ENCODE measurements at regions not wholly inside any gene's neighbourhood (a gene's known extent, or its start where the extent isn't known, plus 50 kb on each side); places are given as distances from the start of the nearest gene placed in this dataset.

DNA sequence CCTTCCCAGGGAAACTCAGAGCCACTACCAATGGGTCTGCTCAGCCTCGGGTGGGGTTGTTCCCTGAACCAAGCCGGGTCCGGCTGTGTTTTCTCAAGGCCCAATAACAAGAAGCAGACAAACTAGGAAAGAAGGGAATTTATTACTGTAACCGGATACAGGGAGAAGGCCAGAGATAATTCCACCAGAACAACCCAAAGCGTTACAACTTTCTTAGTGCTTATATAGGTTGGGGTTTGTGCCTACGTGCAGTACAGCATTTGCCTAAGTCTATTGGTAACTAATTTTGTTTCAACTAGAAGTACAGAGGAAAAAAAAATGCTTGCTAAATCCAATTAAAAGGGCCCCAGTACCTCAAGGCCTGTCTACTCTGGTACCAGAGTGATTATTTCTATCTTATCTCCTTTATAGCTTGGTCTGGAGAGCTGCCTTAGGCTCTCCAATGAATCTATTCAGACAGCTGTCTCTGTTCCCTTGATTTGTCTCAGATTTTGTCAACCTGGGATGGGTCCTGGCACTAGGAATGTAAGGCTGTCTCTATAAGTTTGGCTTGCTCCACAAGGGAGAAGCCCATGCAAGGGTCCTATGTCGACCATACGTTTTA lies 57.3 kb upstream of the CCDC190 start:
- peaks cover 11% of the 10 kb centered on the region for H3K9me3 Mint-ChIP-seq
- no peak overlapping the region for H3K4me3 Mint-ChIP-seq
- no peaks in the 10 kb centered on the region for H3K36me3 Mint-ChIP-seq (ENCODE audit: low read depth)
- no peak overlapping the region for H3K4me3 ChIP-seq (ENCODE audit: low read length)
- TF ChIP-seq, protein P1, sequence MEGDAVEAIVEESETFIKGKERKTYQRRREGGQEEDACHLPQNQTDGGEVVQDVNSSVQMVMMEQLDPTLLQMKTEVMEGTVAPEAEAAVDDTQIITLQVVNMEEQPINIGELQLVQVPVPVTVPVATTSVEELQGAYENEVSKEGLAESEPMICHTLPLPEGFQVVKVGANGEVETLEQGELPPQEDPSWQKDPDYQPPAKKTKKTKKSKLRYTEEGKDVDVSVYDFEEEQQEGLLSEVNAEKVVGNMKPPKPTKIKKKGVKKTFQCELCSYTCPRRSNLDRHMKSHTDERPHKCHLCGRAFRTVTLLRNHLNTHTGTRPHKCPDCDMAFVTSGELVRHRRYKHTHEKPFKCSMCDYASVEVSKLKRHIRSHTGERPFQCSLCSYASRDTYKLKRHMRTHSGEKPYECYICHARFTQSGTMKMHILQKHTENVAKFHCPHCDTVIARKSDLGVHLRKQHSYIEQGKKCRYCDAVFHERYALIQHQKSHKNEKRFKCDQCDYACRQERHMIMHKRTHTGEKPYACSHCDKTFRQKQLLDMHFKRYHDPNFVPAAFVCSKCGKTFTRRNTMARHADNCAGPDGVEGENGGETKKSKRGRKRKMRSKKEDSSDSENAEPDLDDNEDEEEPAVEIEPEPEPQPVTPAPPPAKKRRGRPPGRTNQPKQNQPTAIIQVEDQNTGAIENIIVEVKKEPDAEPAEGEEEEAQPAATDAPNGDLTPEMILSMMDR (conservative IDR thresholded peaks at IDR 0.05), result no peak
- no peaks in the 10 kb centered on the region for H3K36me3 ChIP-seq (ENCODE audit: control insufficient read depth, insufficient read depth, low read length)
- H3K27me3 ChIP-seq (ENCODE audit: control insufficient read depth, insufficient read depth, low read length, poor library complexity, severe bottlenecking), result no peaks in the 10 kb centered on the region
- DNase-seq, result no peak
- H3K9ac ChIP-seq (ENCODE audit: extremely low read depth, low read length, poor library complexity, severe bottlenecking), result no peak overlapping the region
- peaks cover 4% of the 10 kb centered on the region for H3K27me3 Mint-ChIP-seq (ENCODE audit: insufficient read depth)
- H3K27ac Mint-ChIP-seq, result no peak overlapping the region
- peaks cover 11% of the 10 kb centered on the region for H3K4me1 Mint-ChIP-seq
- no peak overlapping the region for H3K27ac ChIP-seq (ENCODE audit: low read depth, low read length)
- peaks cover 12% of the 10 kb centered on the region for H3K4me1 ChIP-seq (ENCODE audit: control insufficient read depth, insufficient read depth, low read length)
- WGBS, 2 experiments (ENCODE audit: insufficient coverage in 1 of 2, insufficient read length in 1 of 2), result 90 to 96% methylated on average over 3 to 8 of the region's 8 CpGs
- peaks cover 8% of the 10 kb centered on the region for H3K9me3 ChIP-seq (ENCODE audit: control insufficient read depth, low read length)

DNA sequence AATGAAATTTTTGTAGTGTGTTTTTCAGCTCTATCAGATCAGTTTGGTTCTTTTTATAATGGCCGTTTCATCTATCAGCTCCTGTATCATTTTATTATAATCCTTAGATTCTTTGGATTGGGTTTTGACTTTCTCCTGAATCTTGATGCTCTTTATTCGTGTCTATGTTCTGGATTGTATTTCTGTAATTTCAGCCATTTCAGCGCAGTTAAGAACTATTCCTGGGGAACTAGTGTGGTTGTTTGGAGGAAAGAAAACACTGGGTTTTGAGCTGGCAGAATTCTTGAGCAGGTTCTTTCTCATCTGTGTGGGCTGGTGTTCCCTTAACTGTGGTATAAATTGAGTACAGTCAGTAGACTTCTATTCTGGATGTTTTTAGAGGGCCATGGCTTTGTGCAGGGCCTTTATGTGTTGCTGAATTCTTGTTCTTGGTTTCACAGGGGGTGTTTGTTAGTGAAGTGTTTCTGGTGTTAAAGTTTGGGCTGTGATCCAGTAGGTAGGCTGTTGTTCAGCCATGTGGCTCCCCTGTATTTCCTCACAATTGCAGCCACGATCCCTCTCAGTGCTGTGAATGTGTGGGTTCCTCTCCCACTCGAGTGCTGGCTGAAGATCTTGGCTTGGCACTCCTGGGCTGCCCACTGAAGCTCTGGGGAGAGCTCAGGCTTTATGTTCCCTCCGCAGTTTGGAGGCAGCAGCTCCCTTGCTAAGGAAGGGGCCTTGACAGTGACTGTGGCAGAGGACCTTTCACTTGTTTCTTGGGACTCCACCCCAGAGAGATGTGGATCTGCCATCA lies 56.0 kb upstream of the CCDC190 start:
- H3K27ac ChIP-seq (ENCODE audit: low read depth, low read length), result no peak overlapping the region
- peaks cover 10% of the 10 kb centered on the region for H3K4me1 ChIP-seq (ENCODE audit: control insufficient read depth, insufficient read depth, low read length)
- no peak overlapping the region for H3K9ac ChIP-seq (ENCODE audit: extremely low read depth, low read length, poor library complexity, severe bottlenecking)
- no peak overlapping the region for H3K4me3 ChIP-seq (ENCODE audit: low read length)
- H3K36me3 ChIP-seq (ENCODE audit: control insufficient read depth, insufficient read depth, low read length), result no peaks in the 10 kb centered on the region
- H3K9me3 ChIP-seq (ENCODE audit: control insufficient read depth, low read length), result peaks cover 18% of the 10 kb centered on the region
- H3K27me3 ChIP-seq (ENCODE audit: control insufficient read depth, insufficient read depth, low read length, poor library complexity, severe bottlenecking), result no peaks in the 10 kb centered on the region
- TF ChIP-seq, protein P1 (conservative IDR thresholded peaks at IDR 0.05), result no peak
- peaks cover 23% of the 10 kb centered on the region for H3K9me3 Mint-ChIP-seq
- H3K27me3 Mint-ChIP-seq (ENCODE audit: insufficient read depth), result peaks cover 4% of the 10 kb centered on the region
- H3K4me1 Mint-ChIP-seq, result peaks cover 5% of the 10 kb centered on the region
- H3K27ac Mint-ChIP-seq, result no peak overlapping the region
- 93% methylated on average over 5 to 6 of the region's 6 CpGs for WGBS, 2 experiments (ENCODE audit: insufficient coverage in 1 of 2, insufficient read length in 1 of 2)
- DNase-seq, result no peak
- H3K36me3 Mint-ChIP-seq (ENCODE audit: low read depth), result peaks cover 2% of the 10 kb centered on the region
- H3K4me3 Mint-ChIP-seq, result no peak overlapping the region

DNA sequence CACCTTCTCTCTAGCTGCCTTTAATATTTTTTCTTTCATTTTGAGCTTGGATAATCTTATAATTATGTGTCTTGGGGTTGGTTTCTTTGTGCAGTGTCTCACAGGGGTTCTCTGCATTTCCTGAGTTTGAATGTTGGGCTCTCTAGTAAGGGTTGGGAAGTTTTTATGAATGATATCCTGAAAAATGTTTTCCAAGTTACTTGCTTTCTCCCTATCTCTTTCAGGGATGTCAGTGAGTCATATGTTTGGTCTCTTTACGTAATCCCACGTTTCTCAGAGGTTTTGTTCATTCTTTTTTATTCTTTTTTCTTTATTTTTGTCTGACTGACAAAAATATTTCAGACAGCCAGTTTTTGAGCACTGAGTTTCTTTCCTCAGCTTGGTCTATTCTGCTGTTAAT lies 55.4 kb upstream of the CCDC190 start:
- TF ChIP-seq, protein P1 (conservative IDR thresholded peaks at IDR 0.05), result no peak
- Histone ChIP-seq H3K27me3 (ENCODE audit: control insufficient read depth, insufficient read depth, low read length, poor library complexity, severe bottlenecking) (no peaks in the 10 kb centered on the region), H3K4me3 (ENCODE audit: low read length) (no peak overlapping the region), H3K9me3 (ENCODE audit: control insufficient read depth, low read length) (peaks cover 24% of the 10 kb centered on the region), H3K36me3 (ENCODE audit: control insufficient read depth, insufficient read depth, low read length) (no peaks in the 10 kb centered on the region), H3K9ac (ENCODE audit: extremely low read depth, low read length, poor library complexity, severe bottlenecking) (no peak overlapping the region), H3K27ac (ENCODE audit: low read depth, low read length) (no peak overlapping the region), H3K4me1 (ENCODE audit: control insufficient read depth, insufficient read depth, low read length) (peaks cover 5% of the 10 kb centered on the region)
- Mint-ChIP-seq H3K4me1 (peaks cover 2% of the 10 kb centered on the region), H3K27me3 (ENCODE audit: insufficient read depth) (peaks cover 4% of the 10 kb centered on the region), H3K4me3 (no peak overlapping the region), H3K36me3 (ENCODE audit: low read depth) (peaks cover 3% of the 10 kb centered on the region), H3K27ac (no peak overlapping the region), H3K9me3 (peaks cover 24% of the 10 kb centered on the region)
- 82 to 100% methylated on average over 2 of the region's 2 CpGs for WGBS, 2 experiments (ENCODE audit: insufficient coverage in 1 of 2, insufficient read length in 1 of 2)
- no peak for DNase-seq

All from endodermal cell (in vitro differentiated cells).